ENCODE measurements at regions not wholly inside any gene's neighbourhood (a gene's known extent, or its start where the extent isn't known, plus 50 kb on each side); places are given as distances from the start of the nearest gene placed in this dataset.

DNA sequence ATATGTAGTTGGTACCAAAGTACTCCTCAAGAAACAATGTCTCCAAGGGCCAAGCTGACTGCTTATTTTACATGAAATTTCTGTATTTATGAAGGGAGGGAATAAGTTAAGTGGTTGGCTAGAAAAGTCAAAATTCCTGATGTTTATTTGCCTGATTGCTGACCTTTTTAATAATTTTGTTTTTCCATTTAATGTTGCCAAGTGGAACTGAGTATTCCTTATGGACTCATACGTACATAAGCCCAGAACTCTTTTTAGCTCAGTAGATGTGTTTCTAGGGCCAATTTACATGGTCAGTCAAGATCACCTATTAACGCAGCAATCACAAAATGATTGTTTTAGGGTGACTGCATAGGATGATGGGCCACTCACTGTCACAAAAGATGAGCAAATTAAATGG, 78.3 kb upstream of the FZD8 start:
- H3K9me3 ChIP-seq (ENCODE audit: low read depth, low read length, poor library complexity, severe bottlenecking), result no peaks in the 10 kb centered on the region
- no peaks in the 10 kb centered on the region for H3K36me3 ChIP-seq (ENCODE audit: insufficient read depth, low read length, poor library complexity, severe bottlenecking)
- TF ChIP-seq EZH2 (IDR thresholded peaks at IDR 0.05; ENCODE audit: borderline replicate concordance, low read depth, low read length, poor library complexity, severe bottlenecking), result no peak
- TF ChIP-seq, protein P1, sequence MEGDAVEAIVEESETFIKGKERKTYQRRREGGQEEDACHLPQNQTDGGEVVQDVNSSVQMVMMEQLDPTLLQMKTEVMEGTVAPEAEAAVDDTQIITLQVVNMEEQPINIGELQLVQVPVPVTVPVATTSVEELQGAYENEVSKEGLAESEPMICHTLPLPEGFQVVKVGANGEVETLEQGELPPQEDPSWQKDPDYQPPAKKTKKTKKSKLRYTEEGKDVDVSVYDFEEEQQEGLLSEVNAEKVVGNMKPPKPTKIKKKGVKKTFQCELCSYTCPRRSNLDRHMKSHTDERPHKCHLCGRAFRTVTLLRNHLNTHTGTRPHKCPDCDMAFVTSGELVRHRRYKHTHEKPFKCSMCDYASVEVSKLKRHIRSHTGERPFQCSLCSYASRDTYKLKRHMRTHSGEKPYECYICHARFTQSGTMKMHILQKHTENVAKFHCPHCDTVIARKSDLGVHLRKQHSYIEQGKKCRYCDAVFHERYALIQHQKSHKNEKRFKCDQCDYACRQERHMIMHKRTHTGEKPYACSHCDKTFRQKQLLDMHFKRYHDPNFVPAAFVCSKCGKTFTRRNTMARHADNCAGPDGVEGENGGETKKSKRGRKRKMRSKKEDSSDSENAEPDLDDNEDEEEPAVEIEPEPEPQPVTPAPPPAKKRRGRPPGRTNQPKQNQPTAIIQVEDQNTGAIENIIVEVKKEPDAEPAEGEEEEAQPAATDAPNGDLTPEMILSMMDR (conservative IDR thresholded peaks at IDR 0.05; ENCODE audit: low read depth, low read length), result no peak
- POLR2A ChIA-PET (ENCODE audit: low non-redundant PET), result no interaction called here
- no peak overlapping the region for H3K4me3 ChIP-seq (ENCODE audit: low read depth, low read length, poor library complexity, severe bottlenecking)
- intact Hi-C loops (cut with micrococcal nuclease; ENCODE audit: unreplicated experiment), result no loop called here
- CTCF ChIA-PET, result no interaction called here
- H3K27ac ChIP-seq (ENCODE audit: low read depth, low read length, poor library complexity, severe bottlenecking), result no peak overlapping the region
- H3K27me3 ChIP-seq (replicated peaks; ENCODE audit: insufficient read depth, low read depth, low read length, poor library complexity), result no peaks in the 10 kb centered on the region
- H3K4me1 ChIP-seq (ENCODE audit: insufficient read depth, low read length, poor library complexity, severe bottlenecking), result no peaks in the 10 kb centered on the region
- DNase-seq (ENCODE audit: low spot score), result no peak
- no TSS peak for BruUV-seq (replicated peaks)

DNA sequence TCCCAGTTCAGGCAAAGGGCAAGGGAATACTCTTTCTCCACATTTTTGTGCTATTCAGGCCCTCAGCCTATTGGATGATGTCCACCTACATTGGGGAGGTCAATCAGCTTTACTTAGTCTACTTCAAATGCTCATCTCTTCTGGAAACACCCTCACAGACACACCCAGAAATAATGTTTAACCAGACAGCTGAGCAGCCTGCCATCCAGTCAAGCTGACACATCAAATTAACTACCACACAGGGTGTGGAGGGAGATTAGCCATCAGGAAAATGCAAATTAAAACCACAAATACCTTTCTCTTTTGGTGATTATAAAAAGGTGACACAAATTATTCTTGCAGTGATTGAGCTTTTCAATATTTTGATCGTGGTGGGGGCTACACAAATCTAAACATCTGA, 74.7 kb upstream of the FZD8 start:
- H3K27me3 ChIP-seq (replicated peaks; ENCODE audit: insufficient read depth, low read depth, low read length, poor library complexity), result no peaks in the 10 kb centered on the region
- H3K4me3 ChIP-seq (ENCODE audit: low read depth, low read length, poor library complexity, severe bottlenecking), result no peak overlapping the region
- CTCF ChIA-PET, result no interaction called here
- no peaks in the 10 kb centered on the region for H3K9me3 ChIP-seq (ENCODE audit: low read depth, low read length, poor library complexity, severe bottlenecking)
- H3K36me3 ChIP-seq (ENCODE audit: insufficient read depth, low read length, poor library complexity, severe bottlenecking), result no peaks in the 10 kb centered on the region
- DNase-seq (ENCODE audit: low spot score), result no peak
- POLR2A ChIA-PET (ENCODE audit: low non-redundant PET), result no interaction called here
- no TSS peak for BruUV-seq (replicated peaks)
- H3K4me1 ChIP-seq (ENCODE audit: insufficient read depth, low read length, poor library complexity, severe bottlenecking), result no peaks in the 10 kb centered on the region
- no peak overlapping the region for H3K27ac ChIP-seq (ENCODE audit: low read depth, low read length, poor library complexity, severe bottlenecking)
- no peak for TF ChIP-seq EZH2 (IDR thresholded peaks at IDR 0.05; ENCODE audit: borderline replicate concordance, low read depth, low read length, poor library complexity, severe bottlenecking)
- TF ChIP-seq, protein P1 (conservative IDR thresholded peaks at IDR 0.05; ENCODE audit: low read depth, low read length), result no peak
- intact Hi-C loops (cut with micrococcal nuclease; ENCODE audit: unreplicated experiment), result no loop called here

DNA sequence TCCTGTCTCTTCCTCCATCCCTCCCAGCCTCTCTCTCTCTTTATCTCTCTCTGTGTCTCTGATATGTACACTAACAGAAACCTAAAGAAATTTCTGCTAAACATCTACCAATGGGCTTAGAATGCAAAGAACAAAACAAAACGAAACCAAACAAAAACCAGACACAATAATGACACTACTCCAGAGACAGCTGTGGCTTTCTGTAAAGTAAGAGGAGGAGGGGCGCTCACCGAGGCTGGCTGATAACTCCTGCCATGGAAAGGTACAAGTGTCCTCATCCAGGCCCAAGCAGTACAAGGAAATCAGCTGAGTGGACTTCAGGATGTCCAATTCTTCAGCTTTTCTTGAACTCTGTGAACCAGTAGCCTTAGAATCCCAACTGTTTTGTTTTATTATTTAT, 70.4 kb upstream of the FZD8 start:
- Histone ChIP-seq H3K27ac (ENCODE audit: low read depth, low read length, poor library complexity, severe bottlenecking) (no peak overlapping the region), H3K4me1 (ENCODE audit: insufficient read depth, low read length, poor library complexity, severe bottlenecking) (no peaks in the 10 kb centered on the region), H3K27me3 (replicated peaks; ENCODE audit: insufficient read depth, low read depth, low read length, poor library complexity) (no peaks in the 10 kb centered on the region), H3K4me3 (ENCODE audit: low read depth, low read length, poor library complexity, severe bottlenecking) (no peak overlapping the region), H3K9me3 (ENCODE audit: low read depth, low read length, poor library complexity, severe bottlenecking) (no peaks in the 10 kb centered on the region), H3K36me3 (ENCODE audit: insufficient read depth, low read length, poor library complexity, severe bottlenecking) (no peaks in the 10 kb centered on the region)
- ChIA-PET CTCF (no interaction called here), POLR2A (ENCODE audit: low non-redundant PET) (no interaction called here)
- no peak for DNase-seq (ENCODE audit: low spot score)
- no TSS peak for BruUV-seq (replicated peaks)
- intact Hi-C loops (cut with micrococcal nuclease; ENCODE audit: unreplicated experiment), result no loop called here
- TF ChIP-seq, protein P1 (conservative IDR thresholded peaks at IDR 0.05; ENCODE audit: low read depth, low read length), result no peak
- no peak for TF ChIP-seq EZH2 (IDR thresholded peaks at IDR 0.05; ENCODE audit: borderline replicate concordance, low read depth, low read length, poor library complexity, severe bottlenecking)

Data from A673 (cell line).